ENCODE measurements at regions not wholly inside any gene's neighbourhood (a gene's known extent, or its start where the extent isn't known, plus 50 kb on each side); places are given as distances from the start of the nearest gene placed in this dataset.

- peak; percentile 72 for DNase-seq (ENCODE audit: low spot score)
Observed at GRCh38 chr18:46321955-46322354, 217.8 kb downstream of the HAUS1 start.

DNA sequence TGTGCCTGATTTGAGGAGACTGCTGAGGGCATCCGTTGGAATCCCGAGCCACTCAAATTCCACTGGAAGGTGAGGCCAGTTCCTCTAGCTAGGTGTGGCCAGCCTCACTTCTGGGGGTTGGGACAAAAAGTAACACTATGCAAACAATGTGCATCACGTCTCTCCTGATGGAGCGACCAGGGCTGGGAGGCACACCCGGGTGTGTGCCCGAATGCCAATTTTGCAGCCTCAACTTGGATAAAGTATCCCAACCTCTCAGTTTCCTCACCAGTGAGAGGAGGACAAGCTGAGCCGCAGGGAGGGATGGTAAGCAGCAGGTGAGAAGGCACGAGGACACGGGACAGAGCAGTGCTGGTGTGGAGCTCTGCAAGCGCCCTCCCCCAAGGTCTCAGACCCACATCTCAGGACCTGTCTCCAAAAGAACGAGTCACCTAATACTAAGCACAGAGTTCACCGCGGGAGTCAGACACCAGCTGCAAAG lies 218.3 kb downstream of the HAUS1 start:
- peak; percentile 74 for DNase-seq (ENCODE audit: low spot score)

DNA sequence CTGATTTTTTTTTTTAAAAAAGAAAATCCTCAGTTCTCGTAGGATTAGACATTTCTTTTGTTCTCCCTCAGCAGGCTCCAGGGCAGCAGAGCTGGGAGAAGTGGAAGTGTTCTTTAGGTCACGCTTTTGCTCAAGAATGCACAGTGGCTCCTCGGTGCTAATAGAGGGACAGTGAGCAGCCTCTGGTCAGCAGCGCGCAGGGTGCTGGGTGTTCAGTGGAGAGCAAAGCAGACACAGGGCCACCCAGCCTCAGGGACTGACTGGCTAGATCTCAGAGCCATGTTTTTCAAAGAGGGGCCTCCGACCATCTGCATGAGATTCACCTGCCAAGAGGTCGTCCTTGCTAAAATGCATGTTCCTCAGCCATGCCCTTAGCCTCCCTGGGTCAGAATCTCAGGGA lies 218.8 kb downstream of the HAUS1 start:
- no peak for DNase-seq (ENCODE audit: low spot score)

DNA sequence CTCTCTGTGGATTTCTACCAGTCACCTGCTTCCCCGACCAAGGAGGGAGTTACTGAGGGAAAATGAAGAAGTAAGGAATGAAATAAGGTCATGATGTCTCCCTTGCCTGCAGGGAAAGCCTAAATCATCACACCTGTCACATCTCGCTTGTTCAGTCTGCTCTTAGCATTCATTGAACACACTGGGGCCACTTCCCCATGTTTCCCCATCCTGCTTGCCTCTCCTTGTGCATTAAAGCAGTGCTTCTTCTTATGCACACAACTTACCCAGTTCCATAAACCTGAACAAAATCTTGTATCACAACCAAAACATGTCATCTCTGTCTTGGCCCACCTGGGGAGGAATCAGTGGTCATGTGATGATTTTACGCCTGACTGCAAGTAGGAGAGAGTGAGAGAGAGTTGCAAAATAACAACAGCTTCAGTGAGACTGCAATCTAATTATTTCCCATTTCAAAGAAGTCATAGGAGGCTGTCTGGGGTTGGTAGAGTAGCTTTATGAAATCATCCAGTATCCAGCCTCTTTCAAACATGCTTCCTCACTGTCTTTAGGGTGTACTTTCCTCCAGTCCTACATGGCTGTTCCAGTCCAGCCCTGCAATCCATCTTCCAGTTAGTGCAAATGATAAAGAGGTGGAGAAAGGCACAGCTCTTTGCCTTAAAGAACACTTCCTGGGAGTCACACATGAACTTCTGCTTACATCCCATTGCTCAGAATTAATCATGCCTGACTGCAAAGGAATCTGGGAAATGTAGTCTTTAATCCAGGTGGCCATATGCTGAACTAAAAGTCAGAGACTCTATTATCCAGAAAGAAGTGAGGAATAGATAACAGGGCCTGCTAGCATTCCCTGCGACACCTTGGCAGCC lies 220.1 kb downstream of the HAUS1 start:
- peak; percentile 81 for DNase-seq (ENCODE audit: low spot score)

DNA sequence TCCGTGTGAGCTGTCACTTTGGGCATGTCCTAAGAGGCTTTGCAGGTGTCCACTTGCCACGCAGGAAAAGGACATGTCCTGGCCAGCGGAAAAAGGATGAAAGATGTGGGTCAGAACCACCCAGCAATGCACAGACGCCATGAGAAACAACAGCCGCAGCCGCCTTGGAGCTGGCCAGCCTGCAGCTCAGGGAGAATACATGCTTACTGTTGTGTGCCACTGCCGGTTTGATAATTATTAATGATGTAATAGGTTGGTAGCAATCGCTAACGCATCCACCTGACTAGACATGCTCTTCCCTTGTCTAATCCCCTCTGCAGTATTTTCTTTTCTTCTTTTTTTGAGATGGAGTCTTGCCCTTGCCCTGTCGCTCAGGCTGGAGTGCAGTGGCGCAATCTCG lies 221.7 kb downstream of the HAUS1 start:
- no peak for DNase-seq (ENCODE audit: low spot score)

DNA sequence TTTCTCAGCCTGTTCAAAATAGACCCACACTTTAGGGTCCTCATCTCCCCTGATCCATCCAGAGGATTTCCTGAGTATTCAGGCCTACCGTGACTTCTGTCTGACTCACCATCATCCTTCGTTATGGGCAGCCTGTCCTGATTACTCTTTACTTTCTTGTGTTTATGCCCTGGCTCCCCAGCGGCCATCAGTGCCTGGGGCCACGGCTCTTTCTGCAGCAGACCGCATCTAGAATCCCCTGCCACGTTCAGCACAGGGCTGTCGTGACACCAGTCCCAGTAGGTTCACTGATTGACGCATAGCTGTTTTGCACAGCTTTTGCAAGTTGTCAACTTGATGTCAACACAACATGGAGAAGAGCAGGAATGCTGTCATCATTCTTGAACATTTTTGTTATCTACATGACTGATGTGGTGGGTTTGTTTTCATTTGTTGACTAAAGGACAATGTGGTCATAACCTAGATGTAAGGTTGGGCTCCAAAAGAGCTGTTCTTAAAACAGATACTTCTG lies 225.6 kb downstream of the HAUS1 start:
- DNase-seq (ENCODE audit: low spot score) = no peak

GRCh38 chr18:46331316-46331715 lies 227.1 kb downstream of the HAUS1 start:
- no peak for DNase-seq (ENCODE audit: low spot score)

GRCh38 chr18:46332286-46332801 lies 228.2 kb downstream of the HAUS1 start:
- no peak for DNase-seq (ENCODE audit: low spot score)

DNA sequence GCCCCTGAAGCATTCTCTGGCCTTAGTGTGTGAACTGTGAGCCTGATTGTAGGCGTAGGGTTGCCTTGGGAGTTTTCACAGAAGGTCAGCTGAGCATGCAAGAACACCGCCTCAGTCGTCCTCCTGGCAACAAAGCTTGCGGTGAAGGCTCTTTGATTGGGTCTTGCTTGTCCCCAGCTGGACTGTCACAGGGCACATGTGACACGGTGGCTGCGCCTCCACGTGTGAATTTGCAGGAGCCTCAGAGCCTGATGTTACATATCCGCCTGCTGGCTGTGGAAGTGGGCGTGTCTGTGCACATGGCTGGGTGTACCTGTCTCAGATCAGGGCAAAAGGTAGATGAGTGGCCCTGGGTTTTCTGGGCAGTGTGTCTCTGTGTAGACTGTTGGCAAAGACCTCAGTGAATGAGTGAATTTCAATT lies 228.7 kb downstream of the HAUS1 start:
- peak; percentile 34 for DNase-seq (ENCODE audit: low spot score)

DNA sequence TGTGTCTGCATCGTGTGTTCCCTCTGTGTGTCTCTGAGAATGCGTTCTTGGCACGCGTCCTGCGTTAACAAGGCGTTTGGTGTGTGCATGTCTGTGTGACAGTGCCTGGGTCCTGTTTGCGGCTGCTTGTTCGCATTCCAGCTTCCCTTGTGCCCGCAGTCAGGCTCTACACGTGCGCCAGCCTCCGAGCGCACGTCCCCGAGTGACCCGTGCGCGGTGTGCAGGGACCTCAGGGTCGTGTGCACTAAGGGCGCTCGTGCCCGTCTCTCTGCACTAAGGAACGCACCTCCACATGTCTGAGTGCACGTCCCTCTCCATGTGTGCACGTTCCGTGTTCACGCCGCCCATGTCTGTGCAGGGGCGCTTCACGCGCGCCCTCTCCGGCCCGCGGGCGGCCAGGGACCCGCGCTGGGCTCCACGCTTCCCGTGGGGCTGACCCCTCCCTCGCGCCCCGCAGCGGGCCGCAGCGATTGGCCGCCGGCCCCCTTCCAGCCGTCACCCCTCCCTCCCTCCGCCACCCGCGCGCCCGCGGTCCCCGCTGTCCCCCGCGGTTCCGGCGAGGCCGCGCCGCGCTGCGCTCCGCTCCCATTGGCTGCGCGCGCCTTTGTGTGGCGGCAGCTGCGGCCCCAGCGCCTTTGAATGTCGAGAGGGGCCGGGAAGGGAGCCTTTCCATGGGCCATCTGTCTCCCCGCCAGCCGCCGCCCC lies 229.4 kb downstream of the HAUS1 start:
- peak; percentile 42 for DNase-seq (ENCODE audit: low spot score)

DNA sequence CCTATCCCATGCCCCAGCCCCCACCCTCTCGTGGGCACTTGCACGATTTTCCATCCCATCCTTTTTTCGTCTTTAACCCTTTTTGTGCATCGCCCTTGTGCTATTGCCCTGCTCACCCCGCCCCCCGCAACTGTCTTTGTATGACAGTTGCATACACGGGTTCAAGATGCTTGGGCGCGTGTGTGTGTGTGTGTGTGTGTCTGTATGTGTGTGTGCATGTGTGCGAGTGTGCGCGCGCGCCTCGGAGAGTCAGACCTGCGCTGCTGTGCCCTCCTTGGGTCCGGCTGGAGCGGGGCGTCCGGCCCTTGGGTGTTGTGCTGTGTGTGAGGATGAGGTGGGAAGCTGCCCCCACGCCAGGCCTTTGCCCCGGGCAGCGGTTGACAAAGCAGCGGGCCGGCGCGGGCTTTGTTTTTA lies 230.7 kb downstream of the HAUS1 start:
- DNase-seq (ENCODE audit: low spot score) = peak; percentile 12

DNA sequence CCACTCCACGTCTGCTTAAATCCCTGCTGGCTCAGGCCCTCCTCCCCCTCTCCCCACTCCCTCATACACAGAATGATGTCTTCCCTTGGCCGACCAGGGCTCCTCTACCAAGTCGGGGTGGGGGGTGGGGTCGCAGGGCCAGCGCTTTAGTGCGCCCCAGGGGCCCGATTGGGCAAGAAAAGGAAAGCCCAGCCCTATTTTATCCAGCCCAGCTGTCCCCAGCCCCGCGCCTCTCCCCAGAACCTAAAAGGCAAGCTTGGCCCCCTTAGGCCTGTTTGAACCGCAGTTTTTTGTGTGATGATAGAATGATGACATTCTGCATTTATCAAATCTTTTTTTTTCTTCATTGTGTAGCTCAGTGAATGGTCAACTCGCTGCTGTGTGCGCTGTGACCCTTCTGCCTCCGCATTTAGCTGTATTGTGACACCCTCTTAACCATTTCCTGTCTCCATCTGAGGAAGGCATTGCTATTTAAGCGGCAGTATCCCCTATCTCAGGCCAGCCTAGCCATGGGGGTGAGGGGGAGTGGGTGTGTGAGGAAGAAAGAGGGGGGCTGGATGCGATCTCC lies 231.4 kb downstream of the HAUS1 start:
- no peak for DNase-seq (ENCODE audit: low spot score)

DNA sequence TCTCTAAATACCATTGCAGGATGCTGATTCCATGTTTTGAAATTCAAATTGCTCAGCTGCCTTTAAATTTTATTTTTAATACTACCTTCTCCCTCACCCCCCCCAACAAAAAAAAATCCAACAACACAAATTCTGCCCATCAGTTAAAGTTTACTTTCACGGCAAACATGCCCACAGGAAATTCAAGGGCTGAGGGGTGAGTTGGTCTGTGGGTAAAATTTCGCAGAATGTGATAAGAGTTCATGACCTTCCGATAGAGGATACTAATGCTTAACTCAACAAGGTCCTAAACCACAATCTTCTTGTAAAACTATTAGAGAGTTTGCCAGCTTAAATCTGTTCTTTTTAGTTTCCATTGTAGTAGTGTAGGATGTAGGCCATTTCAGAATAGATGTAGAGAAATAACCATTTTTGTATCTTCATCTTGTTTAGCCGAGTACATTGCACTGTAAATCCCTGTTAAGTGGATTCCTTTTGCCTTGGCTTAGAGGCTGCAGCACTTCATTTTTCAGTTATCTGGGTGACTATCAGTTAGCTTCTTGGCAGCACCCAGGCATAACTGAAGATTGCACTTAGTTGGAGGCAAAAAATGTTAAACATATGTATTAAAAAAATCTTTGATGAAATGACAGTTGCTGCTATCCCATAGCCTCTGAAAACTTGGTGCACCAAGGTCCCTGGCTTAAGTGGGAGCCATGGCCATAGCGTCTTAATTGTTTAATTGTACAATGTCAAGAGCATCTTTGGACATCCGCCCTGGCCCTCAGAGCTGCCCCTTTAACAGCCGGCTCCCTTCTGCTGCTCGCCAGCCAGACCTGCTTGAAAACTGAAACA lies 232.3 kb downstream of the HAUS1 start:
- no peak for DNase-seq (ENCODE audit: low spot score)

- no peak for DNase-seq (ENCODE audit: low spot score)
Observed at GRCh38 chr18:46337271-46337670, 233.1 kb downstream of the HAUS1 start.

- DNase-seq (ENCODE audit: low spot score) = no peak
Observed at GRCh38 chr18:46338205-46338604, 234.0 kb downstream of the HAUS1 start.

- DNase-seq (ENCODE audit: low spot score) = peak; percentile 2
Observed at GRCh38 chr18:46338766-46339165, 234.6 kb downstream of the HAUS1 start.

GRCh38 chr18:46340716-46341115 lies 236.5 kb downstream of the HAUS1 start:
- no peak for DNase-seq (ENCODE audit: low spot score)

DNA sequence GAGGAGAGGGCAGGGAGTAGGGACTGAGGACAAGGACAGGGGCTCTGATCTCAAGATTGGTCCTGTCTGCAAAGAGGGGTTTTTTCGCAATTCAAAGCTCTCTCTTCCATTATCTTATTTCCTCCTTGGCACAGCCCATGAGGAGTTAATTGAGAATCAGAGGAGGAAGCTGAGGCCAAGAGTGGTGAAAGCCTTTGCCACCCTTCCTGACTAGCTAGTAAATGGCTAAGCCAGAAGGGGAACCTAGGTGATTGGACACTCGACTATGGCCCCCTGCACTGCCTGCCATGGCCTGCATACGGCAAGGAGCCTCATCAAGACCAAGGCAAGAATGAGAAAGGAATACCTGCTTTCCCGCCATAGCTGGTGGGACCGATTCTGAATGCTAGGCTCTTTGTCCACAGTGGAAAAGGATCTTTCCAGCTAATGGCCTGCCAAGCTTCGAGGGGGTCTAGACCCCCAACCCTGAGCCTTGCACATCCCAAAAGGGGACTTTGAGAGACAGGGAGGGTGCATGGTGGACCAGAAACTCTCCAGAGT lies 237.9 kb downstream of the HAUS1 start:
- no peak for DNase-seq (ENCODE audit: low spot score)

- no peak for DNase-seq (ENCODE audit: low spot score)
Observed at GRCh38 chr18:46343456-46343855, 239.3 kb downstream of the HAUS1 start.

GRCh38 chr18:46343931-46344372 lies 239.8 kb downstream of the HAUS1 start:
- peak; percentile 82 for DNase-seq (ENCODE audit: low spot score)

Data from kidney tubule cell (primary cell).